NCI-H82 treated with DMSO at 0.1 percent for 48 hours (cell line): ENCODE measurements at regions not wholly inside any gene's neighbourhood (a gene's known extent, or its start where the extent isn't known, plus 50 kb on each side); places are given as distances from the start of the nearest gene placed in this dataset.

ENCODE experiments used
- DNase-seq: peaks from one replicate; lab custom pipeline; 2025; ENCODE audit not compliant: unreplicated experiment; lab: John Stamatoyannopoulos, UW

GRCh38 chr5:82348784-82349425 is 70.8 kb upstream of the RPS23 start:
- no peak for DNase-seq

DNA sequence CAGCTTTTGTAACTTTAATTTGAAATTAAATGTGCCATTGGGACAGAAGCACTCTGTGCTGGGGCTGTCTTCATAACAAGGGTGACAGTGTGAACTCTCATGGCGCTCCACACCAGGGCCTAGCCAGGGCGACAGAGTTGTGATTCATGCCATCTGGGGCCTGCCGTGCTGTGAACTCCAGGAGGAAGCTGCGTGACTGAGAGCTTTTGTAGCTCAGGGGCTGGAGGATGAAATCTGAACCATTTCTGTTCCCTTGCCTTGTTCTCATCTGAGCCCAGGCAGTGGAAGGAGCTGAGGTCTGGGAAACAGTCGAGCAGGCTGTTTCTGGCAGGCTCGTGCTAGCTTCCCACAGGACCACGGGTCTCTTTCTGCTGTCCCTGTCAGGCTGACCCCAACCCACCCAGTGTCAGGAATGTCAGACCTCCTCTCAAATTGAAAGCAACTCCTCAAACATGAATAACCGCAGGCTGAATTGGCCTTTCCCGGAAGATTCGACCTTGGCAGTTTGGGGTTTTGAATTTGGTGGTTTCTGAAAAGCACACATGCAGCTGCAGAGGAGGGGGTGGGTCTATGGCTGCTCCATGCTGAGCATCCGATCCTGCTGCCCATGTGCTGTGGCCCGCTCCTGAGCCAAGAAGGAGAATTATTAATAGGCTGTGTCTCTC is 69.2 kb upstream of the RPS23 start:
- DNase-seq, result no peak

DNA sequence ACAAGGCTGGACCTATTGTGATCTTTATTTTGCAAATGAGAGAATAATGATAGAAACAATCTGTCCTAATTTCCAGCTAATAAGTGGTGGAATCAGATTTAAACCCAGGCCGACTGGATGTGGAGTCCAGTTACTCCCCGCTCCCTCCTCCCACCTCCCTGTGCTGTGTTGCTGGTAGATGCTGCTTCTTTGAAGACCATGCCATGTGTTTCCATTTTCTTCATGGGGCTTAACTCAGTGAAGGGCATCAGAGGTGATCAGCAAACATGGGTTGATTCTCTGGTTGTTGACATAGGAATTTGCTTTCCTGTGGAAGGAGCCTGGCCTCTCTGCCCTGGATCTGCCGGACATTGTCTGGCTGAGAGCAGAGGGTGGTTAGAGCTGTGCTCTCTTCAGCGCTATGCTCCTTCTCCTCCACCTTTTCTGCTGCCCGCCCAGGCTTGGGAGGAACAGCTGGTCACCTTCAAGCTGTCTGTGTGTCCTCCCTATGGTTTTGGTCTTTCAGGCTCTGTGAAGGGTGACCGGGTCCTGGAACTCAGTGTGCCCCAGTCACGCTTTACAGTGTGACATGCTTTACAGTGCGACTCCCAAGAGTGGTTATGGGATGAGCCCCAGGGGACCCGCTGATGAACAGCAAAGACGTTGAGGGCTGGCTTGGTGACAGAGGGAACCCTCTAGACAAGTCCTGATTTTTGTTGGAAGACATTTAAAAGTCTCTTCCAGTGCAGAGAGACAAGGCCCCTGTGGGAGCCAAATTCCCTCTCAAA is 68.4 kb upstream of the RPS23 start:
- DNase-seq, result no peak

- DNase-seq, result no peak
Measured at GRCh38 chr5:82345108-82345507, 67.0 kb upstream of the RPS23 start.

- DNase-seq, result no peak
Measured at GRCh38 chr5:82341325-82341724, 63.2 kb upstream of the RPS23 start.

DNA sequence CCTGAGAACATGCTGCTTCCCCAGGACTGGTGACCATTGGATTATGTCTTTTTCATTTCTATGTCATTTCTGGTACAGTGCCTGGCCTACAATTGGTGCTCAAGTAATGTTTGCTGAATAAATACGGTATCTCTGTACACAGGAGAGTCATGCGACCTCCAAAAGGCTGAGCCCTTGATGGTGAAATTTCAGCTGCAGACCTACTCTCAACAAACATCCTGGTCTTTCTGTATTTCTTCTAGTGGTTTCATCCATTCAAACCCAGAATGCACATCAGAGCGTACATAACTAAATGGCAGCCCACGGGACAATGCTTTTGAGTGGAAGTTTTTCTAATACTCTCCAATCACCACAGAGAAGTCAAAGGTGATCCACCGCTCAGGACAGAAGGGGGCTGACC is 62.6 kb upstream of the RPS23 start:
- no peak for DNase-seq

DNA sequence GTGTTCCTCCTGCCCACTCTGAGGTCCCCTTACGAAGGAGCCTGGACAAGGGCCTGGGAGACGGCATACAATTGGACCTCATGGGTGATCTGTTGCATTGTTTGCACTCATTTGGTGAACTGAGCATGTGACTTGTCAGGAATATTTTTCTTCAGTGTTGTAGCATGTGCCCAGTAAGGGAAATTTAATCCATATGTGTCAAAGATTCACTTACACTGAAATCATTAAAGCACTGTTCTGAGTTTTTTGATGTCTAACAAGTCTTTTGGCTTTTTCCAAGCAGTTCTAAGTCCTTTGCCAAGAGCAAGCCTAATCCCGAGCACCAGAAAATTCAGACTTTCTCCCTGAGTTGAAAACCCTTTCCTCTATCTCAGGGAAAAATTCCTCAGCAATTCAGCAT is 61.6 kb upstream of the RPS23 start:
- no peak for DNase-seq

- DNase-seq, result no peak
Measured at GRCh38 chr5:82338771-82339373, 60.7 kb upstream of the RPS23 start.

- DNase-seq, result no peak
Measured at GRCh38 chr5:82336959-82337351, 58.8 kb upstream of the RPS23 start.

DNA sequence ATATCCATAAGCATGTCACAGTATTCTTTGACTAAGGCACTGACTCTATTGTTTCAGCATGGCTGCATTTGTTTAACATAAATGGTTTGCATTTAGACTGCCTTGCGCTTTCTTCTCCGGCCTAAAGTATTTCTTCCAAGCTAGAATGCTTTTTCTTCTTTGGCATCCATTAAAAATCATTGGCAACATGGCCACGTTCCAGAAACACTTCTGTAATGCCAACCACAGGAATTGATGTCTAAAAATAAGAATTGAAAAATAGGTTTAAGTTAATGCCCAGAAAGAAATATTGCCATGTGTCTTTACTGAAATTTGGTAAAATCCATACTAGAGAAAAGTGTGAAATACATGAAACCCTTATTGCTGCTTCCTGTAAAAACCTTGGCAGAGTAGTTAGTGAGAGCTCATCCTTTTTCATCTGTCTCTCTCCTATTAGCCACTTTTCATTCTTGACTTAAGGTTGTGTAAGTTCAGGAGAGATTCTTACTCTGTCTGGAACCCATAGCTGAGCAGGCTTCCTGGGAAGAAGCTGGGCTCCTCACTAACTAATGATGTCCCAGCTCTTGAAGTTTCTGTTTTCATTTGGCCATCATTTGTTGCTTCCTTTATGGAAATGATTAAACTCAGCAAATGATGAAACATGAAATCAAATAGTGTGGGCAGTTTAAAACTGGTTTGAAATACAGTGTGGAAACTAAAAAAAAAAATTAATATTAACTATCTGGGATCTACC is 58.2 kb upstream of the RPS23 start:
- no peak for DNase-seq

GRCh38 chr5:82335806-82336205 is 57.7 kb upstream of the RPS23 start:
- no peak for DNase-seq

DNA sequence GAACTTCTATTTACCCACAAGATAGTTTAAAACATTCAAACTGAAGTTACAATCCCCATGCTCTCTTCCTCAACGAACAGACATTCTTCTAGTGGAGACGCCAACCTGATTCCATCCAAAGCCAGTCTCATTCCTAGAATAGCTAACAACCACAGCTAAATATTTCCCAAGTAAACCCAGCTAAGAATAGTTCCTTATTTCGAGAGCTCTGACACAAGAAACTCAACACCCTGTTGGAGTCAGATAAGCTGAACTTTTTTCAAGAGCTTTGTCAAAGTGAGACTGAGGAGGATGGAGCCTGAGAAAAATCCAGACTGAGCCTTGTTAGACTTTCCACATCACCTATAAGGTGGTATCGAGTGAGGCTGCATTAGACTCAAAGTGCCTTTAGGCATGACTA is 56.7 kb upstream of the RPS23 start:
- DNase-seq, result no peak

GRCh38 chr5:82334085-82334692 is 56.0 kb upstream of the RPS23 start:
- no peak for DNase-seq

DNA sequence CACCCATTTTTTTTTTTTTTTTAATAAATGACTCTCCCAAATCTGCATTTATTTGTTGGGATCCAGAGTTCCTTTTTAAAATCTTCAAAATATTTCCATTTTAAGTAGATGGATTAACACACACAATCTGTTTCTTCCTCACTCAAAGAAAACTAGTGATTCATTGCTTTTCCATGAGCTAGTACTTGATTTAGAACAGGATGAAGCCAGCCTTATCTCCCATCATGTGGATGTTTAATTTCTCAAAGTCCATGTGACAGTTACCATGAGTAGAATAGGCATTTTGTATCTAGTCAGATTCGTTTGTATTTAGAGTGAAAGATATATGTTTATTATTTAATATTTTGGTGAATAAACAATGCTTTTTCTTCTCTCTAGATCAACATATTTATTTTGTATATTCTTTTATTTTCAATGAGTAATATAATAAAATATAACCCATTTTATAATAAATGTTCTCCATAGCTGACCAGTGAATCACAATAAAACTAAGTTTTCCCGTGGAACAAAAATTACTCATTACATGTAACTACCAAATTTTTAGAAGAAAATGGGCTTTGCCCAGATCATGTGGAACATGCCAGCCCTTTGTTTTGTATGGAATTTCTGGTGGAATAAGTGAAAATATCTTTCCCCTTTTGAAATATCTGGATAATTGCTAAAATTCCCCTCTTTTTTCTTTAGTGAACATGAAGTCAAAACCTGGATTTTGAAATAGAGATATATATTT is 54.9 kb upstream of the RPS23 start:
- DNase-seq, result no peak

GRCh38 chr5:82332064-82332855 is 54.1 kb upstream of the RPS23 start:
- no peak for DNase-seq

DNA sequence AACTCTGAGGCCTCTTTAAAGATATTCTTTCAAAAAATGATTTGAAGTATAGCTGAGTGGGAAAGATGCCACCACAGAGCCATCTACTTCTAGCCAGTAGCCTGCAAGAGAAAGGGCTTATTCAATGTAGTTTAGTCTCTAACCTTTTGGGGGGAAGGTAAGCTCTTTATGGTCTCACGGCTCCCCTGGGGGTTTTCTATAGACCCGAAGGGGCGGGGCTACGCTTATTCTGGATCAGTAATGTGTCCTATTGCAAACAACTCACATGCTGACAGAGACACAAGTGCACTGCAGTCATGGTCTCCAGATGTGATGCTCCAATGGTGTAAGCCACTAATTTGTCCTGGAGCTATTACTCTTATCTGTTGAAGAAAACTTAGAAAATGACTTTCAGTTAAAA is 53.4 kb upstream of the RPS23 start:
- DNase-seq, result no peak

GRCh38 chr5:82330530-82331270 is 52.5 kb upstream of the RPS23 start:
- DNase-seq, result no peak

GRCh38 chr5:82329393-82329792 is 51.2 kb upstream of the RPS23 start:
- DNase-seq, result no peak
